Posterior vena cava (tissue), 2 donors: ENCODE measurements at regions not wholly inside any gene's neighbourhood (a gene's known extent, or its start where the extent isn't known, plus 50 kb on each side); places are given as distances from the start of the nearest gene placed in this dataset.

Source experiments
- DNase-seq: peaks from one replicate; pipeline ENCODE4 v3.0.0-alpha.2; 2020; ENCODE audit warnings: low spot score
- intact Hi-C, 2 donors: fragments of 100-400 bp; cut with DNase I; formaldehyde crosslinking; loops; one replicate each; pipeline versions ENCODE4 v1.14.1 to v1.14.2; 2022 to 2023
- donor health status: DM: yes; HTN: yes; CAD: no.
- donor health status: DM: yes; HTN: yes; CAD: no.

GRCh38 chr13:78759704-78760103 is 100.7 kb upstream of the OBI1 start:
- DNase-seq: no peak
- intact Hi-C loops: no loop called here

- intact Hi-C loops: no loop called here
- DNase-seq: no peak
Measured at GRCh38 chr13:78758549-78758948, 99.6 kb upstream of the OBI1 start.

GRCh38 chr13:78753435-78753834 is 94.5 kb upstream of the OBI1 start:
- intact Hi-C loops: no loop called here
- no peak for DNase-seq

- no peak for DNase-seq
- intact Hi-C loops: no loop called here
Measured at GRCh38 chr13:78750735-78751134, 91.8 kb upstream of the OBI1 start.

- DNase-seq: no peak
- intact Hi-C loops: no loop called here
Measured at GRCh38 chr13:78743973-78744372, 85.0 kb upstream of the OBI1 start.

- intact Hi-C loops: no loop called here
- no peak for DNase-seq
Measured at GRCh38 chr13:78742659-78743058, 83.7 kb upstream of the OBI1 start.

GRCh38 chr13:78736142-78736541 is 77.2 kb upstream of the OBI1 start:
- intact Hi-C loops: no loop called here
- no peak for DNase-seq

GRCh38 chr13:78732445-78733017 is 73.6 kb upstream of the OBI1 start:
- intact Hi-C loops: no loop called here
- DNase-seq: no peak

- intact Hi-C loops: no loop called here
- no peak for DNase-seq
Measured at GRCh38 chr13:78722700-78723099, 63.7 kb upstream of the OBI1 start.

GRCh38 chr13:78719367-78719766 is 60.4 kb upstream of the OBI1 start:
- intact Hi-C loops: no loop called here

GRCh38 chr13:78714717-78715116 is 55.8 kb upstream of the OBI1 start:
- no peak for DNase-seq
- intact Hi-C loops: no loop called here

More at GRCh38 chr13:78719367-78719766, 60.4 kb upstream of the OBI1 start:
- no peak for DNase-seq

GRCh38 chr13:78712831-78713230 is 53.9 kb upstream of the OBI1 start:
- intact Hi-C loops: no loop called here
- DNase-seq: no peak

GRCh38 chr13:78709028-78709427 is 50.1 kb upstream of the OBI1 start:
- intact Hi-C loops: no loop called here
- DNase-seq: no peak
